Stimulated activated CD8-positive, alpha-beta memory T cell treated with anti-CD3 and anti-CD28 coated beads, Interleukin-15, amount 100 ng/mL, for 48 hours (primary cell): ENCODE measurements at regions not wholly inside any gene's neighbourhood (a gene's known extent, or its start where the extent isn't known, plus 50 kb on each side); places are given as distances from the start of the nearest gene placed in this dataset.
"Not testable (repeated sequence)": the region's sequence is repeated elsewhere in the genome, so short reads cannot be mapped to it uniquely, and the experiment has no call there.

Experiments
- DNase-seq, 2 donors: peaks; one replicate each; pipeline ENCODE4 v3.0.0-alpha.2; 2020; ENCODE audit warnings: low read depth in 2 of 2

DNA sequence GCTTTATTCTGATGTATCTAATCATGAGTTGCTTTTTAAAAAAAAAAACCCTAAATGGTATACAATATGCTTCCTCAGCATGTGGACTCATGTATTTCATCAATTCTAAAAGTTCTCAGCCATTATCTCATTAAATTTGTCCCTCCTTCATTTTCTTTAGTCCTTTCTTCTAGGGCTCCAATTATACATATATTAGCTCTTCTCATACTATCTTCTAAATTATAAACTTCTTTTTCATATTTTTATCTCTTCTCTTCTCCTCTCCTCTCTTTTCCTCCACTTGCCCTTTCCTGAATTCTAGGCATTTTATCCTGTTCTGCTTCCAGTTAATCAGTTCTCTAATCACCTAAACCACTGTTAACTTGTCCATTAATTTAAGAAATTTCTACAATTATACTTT lies 55.0 kb upstream of the IL33 start:
- no peak for DNase-seq

DNA sequence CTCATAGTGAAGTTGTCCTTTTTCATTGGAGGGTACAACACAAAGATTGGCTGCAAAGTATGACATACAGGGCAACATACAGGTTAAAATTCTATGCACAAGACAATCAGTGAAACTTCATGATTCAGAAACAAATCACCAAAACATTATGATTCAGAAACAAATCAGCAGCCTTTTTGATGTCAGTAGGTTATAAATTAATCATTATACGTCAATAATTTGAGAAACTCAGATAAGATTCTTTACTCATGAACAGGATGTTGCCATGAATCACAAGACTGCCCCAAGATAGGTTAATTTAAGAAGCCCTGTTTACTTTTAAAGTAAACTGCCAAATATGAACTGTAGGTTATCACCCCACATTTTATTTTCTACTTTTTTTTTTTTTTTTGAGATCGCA lies 62.2 kb upstream of the IL33 start:
- DNase-seq, result no peak

DNA sequence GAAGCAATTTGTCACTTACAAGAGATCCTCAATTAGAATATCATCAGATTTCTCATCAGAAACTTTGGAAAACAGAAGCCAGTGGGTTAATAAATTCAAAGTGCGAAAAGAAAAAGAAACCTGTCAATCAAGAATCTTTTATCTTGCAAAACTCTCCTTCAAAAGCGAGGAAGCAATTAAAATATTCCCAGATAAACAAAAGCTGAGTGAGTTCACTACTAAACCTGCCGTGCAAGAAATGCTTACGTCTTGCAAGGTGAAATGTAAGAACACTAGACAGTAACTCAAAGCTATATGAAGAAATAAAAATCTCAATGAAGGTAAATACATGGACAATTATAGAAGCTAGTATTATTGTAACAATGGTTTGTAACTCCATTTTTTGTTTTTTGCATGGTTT lies 62.8 kb upstream of the IL33 start:
- DNase-seq, result no peak

DNA sequence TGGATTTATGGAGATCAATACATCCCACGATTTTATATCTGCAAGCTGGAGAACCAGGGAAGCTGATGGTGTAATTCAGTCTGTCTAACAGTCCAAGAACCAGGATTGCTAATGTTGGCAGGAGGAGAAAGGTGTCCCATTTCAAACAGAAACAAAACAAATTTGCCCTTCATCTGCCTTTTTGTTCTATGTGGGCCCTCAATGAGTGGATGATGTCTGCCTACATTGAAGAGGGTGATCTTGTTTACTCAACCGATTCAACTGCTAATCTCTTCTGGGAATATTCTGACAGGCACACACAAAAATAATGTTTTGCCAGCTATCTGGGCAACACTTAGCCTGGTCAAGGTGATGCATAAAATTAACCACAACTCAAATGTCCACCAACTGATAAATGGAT lies 65.1 kb upstream of the IL33 start:
- DNase-seq, result no peak

GRCh38 chr9:6149315-6149714 lies 66.3 kb upstream of the IL33 start:
- no peak for DNase-seq

DNA sequence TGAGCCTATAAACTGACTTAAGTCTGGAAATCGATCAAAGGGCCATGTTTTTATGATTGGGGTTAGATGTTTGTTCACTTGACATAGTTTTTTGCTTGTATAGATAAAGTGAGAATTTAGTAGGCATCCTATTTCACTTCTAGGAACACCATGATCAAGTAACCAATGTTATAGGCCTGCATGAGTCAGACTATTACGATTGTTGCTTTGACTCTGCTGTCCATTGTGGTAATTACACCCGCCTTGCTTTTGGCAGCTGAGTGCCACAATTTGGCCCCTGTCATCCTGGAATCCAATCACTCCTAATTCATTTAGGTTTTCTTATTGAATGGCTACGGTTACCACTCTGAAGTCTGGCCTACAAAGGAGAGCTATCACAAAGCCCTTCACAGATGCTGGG lies 67.8 kb upstream of the IL33 start:
- no peak for DNase-seq

DNA sequence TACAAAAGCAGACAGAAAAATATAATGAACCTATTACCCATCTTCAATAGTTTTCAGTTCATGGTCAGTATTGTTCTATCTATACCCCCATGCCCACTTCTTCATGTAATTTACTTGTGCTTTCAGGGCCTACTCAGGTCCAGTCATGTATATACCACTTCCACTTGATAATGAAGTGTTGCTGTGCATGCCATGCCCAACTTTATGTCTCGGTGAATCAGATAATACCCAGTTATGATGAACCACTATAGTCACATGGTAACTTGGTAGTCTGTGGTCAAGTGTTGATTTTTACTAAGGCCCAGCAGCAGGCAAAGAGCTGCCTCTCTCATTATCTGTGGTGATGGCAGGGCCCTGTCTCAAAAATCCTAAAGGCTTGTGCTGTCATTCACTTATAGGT lies 70.7 kb upstream of the IL33 start:
- no peak for DNase-seq

DNA sequence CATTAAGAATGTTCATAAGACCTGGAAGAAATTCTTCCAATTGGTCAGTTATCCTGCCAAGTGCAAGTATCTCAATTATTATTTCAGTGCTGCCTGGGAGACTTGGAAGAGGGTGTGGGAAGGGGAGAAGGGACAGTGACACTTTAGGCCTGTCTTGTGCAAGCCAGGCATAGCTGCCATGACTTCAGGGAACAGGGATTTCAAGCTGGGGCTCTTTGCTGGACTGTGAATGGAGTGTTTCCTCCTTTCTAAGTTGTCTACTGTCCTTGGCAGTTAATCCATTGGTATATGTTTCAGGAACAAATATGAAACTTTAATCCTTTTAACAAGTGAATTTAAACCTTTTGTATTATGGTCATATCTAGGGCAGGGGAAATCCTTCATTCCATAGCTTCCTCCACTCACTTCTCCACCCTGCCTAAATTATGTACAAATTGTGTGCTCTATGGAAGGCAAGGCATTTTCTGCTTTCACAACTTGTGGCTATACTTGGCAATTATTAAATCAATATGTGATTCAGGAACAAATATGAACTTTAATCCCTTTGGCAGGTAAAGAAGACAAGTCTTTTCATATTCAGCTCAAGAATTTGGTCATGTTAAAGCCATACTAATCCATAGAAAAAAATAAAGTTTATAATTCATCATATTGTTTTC lies 72.7 kb upstream of the IL33 start:
- no peak for DNase-seq

GRCh38 chr9:6135780-6136179 lies 79.8 kb upstream of the IL33 start:
- DNase-seq, result not testable (repeated sequence)

DNA sequence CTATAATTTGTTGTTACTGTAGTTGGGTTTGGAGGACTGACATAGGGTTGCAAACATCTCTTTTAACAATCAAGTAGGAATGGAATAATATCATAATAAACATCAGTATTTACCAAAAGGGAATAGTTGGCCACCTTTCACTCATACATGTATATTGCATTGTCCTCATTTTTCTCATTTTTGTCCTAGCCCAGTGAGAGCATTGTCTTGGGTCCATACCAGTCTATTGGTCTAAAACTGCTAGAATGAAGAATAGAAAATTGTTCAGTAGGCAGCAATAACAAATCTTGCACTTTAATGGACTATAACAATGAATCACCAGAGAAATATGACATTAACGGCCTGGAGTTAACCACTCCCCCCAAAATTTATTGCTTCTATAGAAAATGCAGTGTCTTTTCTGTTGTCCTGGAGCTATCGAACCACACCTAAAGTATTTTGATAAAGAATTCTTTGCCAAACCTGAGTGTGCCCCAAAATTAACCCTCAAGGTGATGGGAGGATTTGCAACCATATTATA lies 80.9 kb upstream of the IL33 start:
- no peak for DNase-seq

GRCh38 chr9:6133346-6134063 lies 82.1 kb upstream of the IL33 start:
- no peak for DNase-seq

- no peak for DNase-seq
These were observed 83.0 kb upstream of the IL33 start for GRCh38 chr9:6132650-6133049.

GRCh38 chr9:6128030-6128429 lies 87.6 kb upstream of the IL33 start:
- DNase-seq, result no peak

DNA sequence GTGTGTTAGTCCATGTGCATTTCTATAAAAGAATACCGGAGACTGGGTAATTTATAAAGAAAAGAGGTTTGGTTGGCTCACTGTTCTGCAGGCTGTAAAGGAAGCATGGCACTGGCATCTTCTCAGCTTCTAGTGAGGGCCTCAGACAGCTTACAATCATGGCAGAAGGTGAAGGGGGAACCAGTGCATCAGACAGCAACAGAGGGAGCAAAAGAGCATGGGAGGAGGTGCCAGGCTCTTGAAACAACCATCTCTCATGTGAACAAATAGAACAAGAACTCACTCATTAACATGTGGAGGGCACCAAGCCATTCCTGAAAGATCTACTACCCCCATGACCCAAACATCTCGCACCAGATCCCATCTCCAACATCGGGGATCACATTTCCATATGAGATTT lies 89.2 kb upstream of the IL33 start:
- no peak for DNase-seq

DNA sequence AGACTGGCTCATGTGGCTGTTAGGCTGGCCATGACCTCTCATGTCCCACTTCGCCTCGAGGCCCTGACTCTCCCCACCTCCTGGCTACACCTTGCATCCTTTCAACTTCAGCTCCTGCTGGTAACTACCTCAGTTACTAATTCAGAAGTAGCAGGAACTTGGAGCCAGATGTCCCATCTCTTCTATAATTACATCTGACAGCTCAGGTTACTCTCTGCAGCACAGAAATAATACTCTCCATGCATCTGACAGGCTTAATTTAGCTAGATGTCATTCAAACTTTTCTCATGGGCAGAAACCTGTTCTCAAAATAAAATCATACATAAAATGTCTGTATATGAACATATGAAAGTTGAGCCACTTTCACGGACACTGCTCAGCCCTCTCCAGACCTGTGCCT lies 92.2 kb upstream of the IL33 start:
- DNase-seq, result no peak

- no peak for DNase-seq
These were observed 93.9 kb upstream of the IL33 start for GRCh38 chr9:6121707-6122106.

DNA sequence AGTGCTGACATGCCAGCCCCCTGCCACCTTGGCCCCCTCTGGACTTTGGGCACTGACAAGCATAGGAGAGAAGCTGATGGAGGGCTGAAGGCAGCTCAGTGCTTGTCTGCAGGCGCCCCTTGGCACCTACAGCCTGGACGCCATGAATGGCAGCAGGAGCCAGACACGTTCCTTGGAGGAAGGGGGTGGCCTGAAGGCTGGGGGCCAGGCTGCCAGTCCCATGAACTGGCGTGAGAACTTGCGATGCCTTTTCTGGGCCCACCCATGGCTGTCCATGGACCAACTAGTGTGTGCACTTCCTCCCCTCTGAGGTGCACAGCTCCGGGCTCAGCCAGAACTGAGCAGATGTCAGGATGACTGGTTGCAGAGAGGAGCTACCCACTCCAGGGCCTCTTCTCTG lies 99.0 kb upstream of the RANBP6 start:
- no peak for DNase-seq

DNA sequence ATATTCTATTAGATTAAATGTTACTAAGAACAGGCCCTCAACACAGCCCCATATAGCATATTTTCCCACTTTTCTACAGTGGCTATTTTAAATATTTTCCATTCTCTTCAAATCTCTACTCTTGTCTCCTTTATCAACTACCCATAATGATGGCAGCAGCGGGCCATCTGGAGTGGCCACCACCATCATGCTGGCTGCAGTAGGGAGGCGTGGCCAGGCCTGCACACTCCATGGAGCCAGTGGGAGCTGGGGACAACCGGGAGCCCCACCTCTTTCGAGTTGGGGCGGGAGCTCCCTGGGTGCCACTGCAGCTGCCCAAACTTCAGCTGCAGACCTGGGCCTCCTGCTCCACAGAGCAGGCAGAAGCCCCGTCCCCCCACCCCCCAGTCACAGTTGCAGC lies 98.4 kb upstream of the RANBP6 start:
- DNase-seq, result no peak

DNA sequence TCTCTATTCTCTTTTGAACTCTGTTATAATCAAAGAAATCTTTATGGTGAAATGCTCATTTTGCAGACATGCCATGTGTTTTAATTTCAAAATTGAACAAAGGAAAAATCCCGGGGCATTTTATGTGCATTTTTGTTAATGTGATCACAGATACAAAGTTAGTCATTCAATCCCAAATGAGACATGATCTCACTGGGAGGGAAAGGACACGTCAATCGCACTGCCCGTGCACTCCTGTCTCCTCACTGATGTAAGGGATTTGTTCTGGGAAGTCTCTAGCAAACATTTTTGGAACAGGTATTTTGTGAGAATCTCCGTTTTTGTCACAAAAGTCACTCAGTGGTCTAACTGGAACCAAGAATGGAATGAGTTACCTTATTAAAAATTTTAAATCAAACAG lies 97.9 kb upstream of the RANBP6 start:
- DNase-seq, result no peak

DNA sequence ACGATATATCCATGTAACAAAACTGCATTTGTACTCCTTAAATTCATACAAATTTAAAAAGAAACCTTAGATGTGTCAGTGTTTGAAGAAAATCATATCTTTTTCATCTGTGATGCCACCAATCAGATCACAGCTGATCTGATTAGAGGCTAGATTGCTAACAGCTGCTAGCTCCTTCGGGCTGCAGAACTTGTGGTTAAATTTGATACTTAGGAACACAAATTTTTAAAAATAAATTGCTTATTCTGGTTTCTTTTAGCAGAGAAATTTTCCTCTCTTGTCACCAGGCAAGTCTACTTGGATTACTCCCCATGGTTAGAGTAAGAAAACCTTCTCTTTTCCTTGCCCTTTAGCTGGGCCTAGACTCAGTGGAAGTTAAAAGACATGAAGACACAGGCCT lies 94.6 kb upstream of the RANBP6 start:
- DNase-seq, result no peak

- no peak for DNase-seq
These were observed 94.1 kb upstream of the RANBP6 start for GRCh38 chr9:6109571-6109970.

DNA sequence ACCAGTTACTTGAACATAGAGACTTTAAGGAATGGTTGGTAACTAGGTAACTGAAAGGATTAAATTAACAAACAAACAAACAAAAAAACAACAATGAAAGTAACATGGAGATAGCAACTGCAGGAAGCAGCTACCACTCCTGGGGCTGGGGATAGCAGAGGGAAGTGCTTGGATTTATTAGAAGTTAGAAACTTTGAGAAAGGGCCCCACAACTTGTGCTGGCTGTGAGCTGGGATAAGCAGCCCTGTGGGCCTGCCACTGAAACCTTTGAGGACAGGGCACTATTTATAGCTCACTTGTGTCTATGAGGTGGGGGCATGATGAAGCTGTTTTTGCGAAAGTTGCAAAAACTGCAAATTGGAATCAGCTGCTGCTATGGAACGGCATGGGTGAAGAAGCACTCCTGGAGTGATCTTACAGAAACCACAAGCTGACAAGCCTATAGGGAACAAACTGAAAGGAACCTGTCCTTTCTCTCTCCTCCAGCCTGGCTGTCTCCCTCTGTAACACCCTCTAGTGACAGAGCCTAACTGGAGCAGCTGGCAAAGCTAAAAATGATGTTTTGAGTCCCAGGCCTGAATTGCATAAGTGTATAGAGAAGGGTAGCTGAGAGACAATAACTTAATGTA lies 91.4 kb upstream of the RANBP6 start:
- DNase-seq, result no peak

- no peak for DNase-seq
These were observed 90.3 kb upstream of the RANBP6 start for GRCh38 chr9:6105738-6106137.
